GM18498 (cell line): ENCODE measurements at regions not wholly inside any gene's neighbourhood (a gene's known extent, or its start where the extent isn't known, plus 50 kb on each side); places are given as distances from the start of the nearest gene placed in this dataset.

Experiments
- ATAC-seq: cut with Tn5 transposase; IDR thresholded peaks from one replicate; pipeline ENCODE4 v1.9.1; 2021; ENCODE audit warnings: mild to moderate bottlenecking, moderate library complexity; ENCODE audit not compliant: unreplicated experiment

DNA sequence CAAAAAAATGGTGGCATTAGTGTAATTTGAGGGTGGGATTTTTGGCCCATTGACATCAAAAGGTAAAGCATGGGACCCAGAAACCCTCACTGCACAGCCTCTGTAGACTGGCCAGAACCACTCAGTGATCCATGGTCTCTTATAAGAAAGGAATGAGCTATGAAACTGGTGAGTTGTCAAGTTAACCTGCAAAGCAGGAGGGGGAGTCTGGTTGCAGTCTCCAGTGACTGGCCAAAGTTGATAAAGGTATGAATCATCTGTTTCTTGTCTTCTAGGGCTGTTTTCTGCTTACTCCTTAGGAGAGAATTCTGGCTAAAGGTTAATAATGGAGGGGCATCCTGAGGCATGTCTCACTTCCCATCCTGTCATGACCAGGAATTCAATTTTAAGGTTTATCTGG, 325.2 kb downstream of the TLR4 start:
- ATAC-seq = no peak

DNA sequence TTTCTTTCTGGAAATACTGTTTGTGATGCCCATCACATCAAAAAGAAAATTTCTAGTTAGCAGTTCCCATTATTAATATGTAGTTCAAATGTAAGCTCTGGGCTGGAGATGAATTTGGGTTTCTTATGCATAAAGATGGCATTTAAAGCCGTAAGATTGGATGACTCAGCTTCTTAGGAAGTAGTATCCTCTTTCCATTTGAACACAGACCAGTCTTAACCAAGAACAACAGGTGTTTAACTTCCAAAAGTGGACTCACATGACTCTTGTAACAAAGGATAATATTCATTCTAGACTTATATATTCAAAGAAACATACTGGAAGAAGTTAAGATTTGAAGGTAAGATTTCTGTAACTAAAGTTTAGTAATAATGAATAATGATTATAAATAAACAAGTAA, 330.5 kb downstream of the TLR4 start:
- no peak for ATAC-seq

DNA sequence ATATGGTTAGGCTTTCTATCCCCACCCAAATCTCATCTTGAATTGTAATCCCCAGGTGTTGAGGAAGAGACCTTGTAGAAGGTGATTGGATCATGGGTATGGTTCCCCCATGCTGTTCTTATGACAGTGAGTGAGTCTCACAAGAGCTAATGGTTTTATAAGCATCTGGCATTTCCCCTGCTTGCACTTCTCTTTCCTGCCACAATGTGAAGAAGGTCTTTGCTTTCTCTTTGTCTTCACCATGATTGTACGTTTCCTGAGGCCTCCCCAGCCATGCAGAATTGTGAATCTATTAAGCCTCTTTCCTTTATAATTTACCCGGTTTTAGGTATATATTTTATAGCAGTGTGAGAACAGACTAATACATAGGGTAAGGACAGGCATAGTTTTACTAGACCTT, 334.5 kb downstream of the TLR4 start:
- no peak for ATAC-seq

DNA sequence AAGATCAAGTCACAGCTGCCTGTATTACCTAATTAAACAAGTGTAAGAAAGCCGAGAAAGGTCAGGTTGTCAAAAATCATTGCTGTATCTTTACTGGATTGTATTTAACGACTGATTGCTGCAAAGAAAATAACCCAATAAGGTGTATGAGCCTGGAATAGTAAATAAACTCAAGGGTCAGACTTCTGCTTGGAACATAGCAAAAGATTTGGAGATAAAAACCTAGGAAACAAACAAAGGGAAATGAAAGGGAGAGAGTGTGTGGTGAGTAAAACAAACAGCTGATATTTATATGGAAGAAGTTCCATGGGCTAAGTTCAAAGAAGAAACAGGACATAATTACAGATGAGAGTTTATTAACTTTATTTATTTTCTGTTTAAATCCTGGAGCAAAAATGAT, 354.0 kb downstream of the TLR4 start:
- ATAC-seq = no peak

DNA sequence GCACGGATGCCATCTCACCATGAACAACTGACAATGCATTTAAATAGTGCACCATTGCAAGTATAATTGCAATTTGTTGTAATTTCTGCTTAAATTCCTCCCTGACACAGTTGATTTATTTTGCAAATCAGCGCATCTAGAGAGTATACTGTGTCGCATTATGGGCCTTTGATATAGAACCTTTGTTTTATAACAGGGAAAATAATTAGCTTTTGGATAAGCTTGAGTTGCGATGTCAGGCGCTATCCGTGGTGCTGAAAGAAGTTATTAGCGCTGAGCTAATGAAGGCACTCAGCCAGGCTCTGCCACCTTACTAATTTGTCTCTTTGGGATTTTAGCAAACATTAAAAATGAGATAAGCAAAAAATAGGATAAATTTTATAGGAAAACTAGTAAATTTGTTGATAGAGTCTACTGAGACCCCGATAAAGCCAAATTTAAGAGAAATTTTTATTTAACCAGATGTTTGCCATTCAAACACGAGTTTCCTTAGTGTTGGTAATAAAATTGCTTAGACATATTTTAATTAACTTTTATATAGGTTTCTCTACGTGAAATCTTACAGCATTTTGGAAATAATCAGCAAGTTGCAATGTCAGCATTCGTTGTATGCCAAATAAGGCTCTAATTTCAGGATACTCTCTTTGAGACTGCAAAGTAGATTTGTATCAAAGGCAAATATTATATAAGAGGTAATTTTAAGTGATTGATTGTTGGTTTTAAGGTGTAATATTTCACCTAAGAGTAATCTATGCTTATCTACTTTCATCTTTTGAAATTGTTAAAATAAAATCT, 355.5 kb downstream of the TLR4 start:
- no peak for ATAC-seq

DNA sequence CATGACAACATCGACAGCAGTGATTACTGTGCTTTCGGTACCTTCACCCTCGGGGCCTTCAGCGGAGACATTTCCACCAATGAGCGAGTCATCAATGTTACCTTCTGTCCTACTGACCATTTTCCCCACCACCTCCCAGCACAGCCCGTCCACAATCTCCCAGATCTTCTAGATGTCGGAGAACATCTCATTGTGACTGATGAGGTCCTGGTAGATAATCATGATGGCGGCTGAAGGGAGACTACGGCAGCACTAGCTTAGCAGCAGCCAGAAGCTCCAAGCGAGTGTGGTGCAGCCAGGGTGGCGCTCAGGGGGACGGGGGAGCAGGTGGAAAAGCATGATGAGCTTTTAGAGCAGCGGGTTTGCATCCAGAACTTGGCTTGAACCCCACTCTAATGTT, 379.0 kb downstream of the TLR4 start:
- ATAC-seq = no peak

DNA sequence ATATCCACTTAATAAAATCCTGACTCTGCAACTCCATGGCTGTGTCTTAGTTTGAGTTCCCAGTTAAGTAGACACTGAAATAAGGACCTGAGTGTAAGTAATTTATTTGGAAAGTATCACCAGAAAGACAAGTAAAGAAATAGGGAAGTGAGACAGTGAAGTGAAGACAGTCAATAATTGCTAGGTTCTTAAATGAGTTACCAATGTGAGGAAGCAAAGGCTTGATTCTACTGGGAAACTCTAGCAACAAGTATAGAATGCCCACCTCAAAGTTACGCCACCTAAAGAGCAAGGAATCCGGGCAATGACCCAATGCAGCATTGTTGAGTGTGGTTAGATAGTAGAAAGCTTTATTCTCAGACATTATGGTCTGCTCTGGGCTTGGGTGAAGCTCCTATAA, 383.9 kb downstream of the TLR4 start:
- ATAC-seq = no peak

DNA sequence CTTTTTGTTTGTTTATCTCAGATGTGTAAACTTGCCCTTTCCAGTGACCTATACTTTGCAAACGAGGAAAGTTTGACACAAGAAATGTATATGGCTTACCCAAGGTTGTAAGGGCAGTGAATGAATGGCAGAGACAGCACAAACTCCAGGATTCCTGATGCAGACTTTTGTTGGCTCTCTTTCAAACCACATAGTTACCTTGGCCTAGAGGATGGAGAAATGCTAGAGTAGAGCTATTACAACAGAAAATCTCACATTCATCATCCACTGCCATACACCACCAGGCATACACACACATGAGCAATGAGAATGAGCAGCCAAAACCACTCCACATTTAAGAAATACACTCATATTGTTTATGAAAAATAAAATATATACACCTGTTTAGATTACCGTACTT, 387.0 kb downstream of the TLR4 start:
- ATAC-seq = no peak

DNA sequence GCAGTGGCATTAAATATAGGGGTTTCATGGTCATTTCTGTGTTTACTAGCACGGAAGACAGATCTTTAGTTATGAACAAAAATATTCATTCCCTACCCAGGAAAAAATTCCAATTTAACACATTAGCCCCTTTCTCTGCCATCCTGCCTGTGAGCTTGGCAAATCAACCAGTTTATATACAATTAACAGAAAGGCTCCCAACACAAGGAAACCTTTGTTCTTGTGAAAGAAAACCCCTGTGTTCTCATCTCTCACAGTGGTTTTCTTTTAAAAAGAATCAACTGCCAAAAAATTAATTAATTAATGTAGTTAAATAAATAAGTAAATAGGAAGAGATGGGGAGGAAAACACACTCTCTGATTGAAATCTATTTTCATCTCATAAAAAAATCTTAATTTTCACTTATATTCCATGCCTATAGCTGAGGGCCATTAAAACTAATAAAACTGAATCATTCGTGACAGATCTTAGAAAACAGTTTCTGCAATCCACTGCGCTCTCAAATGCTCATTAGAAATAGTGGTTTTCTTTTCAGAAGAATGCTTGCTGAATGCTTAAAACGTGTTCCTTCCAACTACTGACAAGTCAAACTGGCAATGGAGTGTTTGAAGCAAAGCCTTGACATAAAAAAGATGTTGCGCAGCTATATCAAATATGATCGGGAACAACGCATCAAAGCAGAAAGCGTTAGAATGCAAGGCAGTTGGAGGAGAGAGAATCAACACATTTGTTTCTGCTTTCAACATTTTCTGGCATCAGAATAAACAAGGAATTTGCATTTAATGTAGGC, 387.7 kb downstream of the TLR4 start:
- ATAC-seq = no peak

DNA sequence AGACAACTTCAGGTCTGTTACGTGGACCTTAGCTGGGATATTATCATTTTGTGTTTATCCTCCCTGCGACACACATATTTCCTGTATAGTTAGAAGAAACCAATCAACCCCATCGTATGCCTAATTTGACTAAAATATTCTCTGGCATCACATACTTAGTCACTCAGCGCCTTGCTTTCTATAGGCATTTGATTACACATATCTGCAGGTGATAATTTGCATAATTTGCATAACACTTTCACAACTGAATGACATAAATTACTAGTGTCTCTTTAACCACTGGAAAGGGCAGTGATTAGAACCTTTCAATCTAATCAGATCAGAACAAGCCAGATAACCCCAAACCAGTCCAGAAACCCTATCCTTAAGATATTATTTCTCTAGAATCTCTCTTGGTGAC, 390.2 kb downstream of the TLR4 start:
- ATAC-seq = no peak

DNA sequence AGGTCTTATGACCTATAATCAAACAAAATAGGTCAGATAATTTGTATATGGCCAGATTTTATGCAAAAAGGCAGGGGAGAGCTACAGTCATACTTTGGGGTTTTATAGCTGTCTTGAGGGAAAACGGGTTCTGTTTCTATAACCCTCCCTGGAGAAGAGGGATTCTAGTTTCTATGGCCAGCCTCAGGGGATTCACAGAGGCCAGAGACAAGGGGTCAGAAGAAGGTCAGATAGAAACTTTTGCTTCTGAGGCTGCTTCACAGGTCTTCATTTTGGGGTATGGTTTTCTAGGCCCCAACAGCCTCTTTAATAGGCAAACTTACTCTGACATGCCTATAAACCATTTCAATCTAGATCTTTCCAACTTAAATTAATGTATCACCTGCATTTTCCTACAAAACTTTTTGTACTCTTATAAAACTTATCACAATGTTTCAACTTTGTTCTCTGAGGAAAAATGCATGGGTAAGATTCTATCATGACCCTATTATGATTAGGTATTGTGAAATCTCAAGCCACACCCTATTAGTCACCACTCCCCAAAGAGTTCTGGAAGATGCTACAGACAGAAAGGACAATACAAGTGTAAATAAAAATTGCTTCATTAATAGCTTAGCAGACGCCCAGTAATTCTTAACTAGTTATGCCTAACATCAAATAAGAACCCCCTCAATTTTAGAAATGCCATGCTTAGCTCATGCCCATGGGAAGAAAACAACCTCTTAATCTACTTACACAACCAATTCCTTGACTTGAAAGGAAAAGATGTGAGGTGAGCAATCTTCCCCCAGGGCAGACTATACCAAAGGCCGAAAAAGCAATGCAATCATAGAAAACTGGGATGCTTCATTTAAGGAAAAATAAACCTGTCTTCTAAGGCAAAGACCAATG, 396.6 kb downstream of the TLR4 start:
- ATAC-seq = no peak

DNA sequence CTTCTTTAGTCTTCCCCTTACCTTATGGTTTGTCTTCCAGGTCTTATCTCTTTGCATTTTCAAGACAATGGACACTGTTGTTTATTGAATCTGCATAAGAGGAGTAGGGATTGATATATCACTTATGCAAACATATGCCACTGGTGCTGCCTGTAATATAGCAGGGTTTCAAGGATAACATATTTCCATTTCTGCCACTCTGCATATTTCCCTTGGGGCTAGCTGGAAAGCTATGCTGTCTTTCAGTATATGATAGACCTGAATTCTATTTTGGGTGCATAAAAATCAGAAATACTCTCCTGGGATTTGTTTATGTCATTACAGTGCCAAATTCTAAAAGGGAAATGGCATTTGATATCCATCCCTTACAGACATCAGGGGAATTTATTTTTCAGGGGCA, 400.2 kb downstream of the TLR4 start:
- ATAC-seq = no peak

DNA sequence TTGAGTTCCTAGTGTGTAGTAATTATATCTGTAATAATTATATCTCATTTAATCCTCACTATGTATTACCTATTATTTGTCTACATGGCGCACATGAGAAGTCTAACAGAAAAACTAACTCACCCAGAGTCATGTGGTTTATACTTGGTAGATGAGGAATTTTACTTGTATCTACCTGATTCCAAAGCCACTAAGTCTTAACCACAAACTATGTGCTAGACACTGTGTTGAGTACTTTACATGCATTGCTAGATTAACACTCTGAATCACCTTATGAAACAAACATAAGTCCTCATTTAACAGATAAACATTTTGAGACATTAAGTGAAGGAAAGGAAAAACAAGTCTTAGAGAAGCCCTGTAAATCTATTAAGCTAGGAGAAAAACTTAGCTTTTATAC, 404.8 kb downstream of the TLR4 start:
- no peak for ATAC-seq

DNA sequence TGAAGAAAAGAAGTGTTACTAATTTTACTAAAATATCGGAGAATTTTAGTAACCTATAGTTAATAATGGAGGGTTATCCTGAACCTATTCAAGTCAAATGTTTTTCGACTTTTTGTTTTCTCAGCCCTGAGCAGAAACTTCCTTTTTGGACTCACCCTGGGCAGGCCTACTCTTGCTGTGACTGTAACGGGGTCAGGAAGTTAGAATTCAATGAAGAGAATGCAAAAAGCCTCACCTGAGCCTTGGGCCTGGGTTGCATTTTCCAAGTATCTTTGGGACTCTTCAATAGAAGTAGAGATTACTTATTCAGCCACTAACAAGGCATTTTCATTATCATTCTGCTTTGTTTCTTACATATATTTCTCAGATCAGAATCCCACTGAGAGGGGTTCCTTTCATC, 405.3 kb downstream of the TLR4 start:
- ATAC-seq = no peak

DNA sequence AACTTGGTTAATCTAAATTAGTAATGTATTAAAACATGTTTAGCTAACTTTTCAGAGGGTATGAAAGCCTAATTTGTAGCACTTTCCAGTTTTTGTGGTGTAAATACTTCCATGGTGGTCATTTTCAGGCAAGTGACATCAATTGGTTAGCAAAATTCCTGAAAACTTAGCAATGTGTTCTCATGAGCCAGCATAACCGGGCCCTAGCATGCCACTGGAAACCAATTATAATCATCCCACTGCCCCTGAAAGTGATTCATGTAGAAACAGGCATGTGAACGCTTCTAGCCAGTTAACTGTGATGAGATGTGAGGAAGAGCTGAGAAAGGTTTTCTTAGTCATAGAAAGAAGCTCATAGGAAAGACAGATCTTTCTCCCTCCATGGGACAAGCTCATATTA, 417.2 kb downstream of the TLR4 start:
- ATAC-seq = no peak

DNA sequence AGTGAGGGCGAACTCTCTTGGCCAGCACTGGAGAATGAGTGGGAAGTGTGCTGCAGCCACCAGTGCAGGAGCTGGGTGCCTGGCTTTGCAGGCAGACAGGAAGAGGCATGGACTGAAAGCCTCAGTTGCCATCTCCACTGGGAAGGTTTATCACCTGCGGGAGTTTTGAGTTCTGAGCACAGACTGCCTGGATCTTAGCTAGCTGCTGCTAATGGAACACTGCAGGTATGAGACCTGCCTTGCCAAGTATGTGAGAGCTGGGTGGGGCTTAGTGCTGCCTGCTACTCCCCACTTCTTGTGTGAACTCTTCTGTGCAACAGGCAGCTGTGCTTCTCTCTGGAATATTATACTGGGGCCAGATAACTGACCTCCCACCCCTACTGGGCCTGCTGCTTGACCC, 424.1 kb downstream of the TLR4 start:
- ATAC-seq = no peak

DNA sequence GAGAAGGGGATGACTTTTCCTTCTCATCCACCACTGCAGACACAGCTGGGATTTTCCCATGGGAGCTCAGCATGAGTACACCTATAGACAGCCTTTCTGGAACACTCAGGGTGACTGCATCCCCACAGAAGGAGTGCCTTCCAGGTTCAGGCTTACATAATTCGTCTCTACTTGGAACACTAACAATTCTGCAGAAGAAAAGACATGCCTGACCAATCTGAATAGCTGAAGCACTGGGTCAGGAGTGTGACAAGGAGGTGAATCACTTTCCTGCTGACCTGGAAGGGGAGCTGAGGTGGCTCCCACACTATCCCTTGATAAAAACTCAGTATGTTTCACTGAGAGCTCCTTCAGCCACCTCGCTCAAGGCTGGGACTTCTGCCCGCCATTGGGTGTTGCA, 425.3 kb downstream of the TLR4 start:
- ATAC-seq = no peak

DNA sequence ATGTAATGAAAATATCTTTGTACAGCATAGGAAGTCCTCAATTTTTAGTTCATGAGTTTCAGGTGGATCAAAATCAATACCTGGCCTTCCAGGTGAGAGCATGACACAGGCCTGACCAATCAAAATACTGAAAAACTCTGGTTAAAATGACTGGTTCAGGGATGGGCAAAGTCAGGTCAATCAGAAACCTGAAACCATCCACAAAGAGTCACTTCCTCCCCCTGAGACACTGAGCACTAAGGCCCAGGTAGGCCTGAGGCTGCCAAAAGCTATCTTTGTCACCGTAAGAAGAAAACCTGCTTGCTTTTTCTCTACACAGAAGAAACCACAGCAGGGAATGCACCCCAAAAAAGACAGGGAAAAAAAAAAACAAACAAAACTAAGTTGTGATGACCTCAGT, 444.8 kb downstream of the TLR4 start:
- no peak for ATAC-seq

DNA sequence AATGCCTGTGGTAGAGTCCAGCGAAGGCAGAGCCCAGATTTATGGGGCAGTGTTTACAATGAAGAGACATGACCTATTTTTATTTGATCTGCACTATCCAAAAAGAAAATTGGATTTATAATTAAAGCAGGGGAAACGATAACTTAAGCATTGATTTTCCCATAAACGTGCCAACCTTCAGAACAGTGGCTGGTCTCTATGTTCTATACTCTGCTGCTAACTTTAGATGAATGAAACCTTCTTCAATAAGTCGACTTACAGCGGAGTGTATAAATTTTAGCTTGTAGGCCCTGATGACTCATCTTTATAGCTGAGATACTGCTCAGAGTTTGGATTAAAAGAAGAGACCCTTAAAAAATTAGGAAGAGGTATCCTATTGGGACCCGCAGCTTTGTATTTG, 452.6 kb downstream of the TLR4 start:
- no peak for ATAC-seq

DNA sequence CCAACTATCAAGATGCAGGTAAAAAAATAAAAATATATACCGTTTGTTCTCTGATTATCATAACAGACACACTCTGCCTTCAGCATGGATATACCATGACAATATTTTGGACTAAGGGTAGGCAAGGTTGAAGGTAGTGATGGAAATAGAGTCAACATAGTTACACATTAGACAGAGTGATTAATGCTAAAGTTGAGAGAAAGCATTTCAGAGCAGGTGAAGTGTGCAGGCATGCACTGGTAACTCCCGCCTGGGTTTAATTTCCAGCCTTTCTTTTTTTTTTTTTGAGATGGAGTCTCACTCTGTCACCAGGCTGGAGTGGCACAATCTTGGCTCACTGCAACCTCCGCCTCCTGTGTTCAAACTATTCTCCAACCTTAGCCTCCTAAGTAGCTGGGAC, 458.5 kb downstream of the TLR4 start:
- ATAC-seq = no peak

DNA sequence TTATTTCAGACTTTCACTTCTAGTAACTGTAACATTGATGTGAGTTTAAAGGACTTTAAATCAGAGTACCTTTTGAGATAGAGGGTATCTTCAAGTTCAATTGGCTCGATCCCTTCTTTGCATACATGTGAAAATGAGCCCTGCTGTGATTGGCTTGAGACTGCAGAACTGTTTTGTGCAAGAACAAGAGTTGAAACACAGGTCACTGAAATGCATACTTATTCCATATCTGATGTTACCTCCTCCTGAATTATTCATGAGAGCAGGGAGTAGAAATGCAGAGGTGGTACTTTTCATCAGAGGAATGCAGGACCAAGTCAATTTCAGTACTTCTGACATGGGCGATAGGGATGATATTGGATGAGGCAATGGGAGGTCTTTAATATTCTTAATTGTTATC, 459.5 kb downstream of the TLR4 start:
- no peak for ATAC-seq

DNA sequence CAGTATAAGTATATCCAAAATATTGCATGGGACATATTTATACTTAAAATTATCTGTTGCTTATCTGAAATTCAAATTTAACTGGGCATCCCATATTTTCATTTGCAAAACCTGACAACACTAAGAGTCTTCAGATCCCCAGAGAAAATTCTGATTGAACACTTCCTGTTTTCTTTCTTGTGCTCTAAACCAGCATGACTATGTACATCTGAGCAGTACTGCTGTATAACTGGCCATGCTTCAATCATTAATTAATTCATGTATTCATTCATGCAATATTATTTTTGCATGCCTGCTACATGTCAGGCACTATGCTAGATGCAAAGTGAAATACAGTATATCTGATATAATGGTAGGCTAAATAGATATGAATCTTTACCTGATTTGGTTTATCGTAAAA, 461.2 kb downstream of the TLR4 start:
- ATAC-seq = no peak
